GM13977 (cell line): ENCODE measurements at regions not wholly inside any gene's neighbourhood (a gene's known extent, or its start where the extent isn't known, plus 50 kb on each side); places are given as distances from the start of the nearest gene placed in this dataset.

ENCODE experiments used
- DNase-seq: peaks from one replicate; pipeline ENCODE4 v3.0.0; 2012; ENCODE audit warnings: low spot score
- CTCF ChIP-seq: IDR thresholded peaks from 2 replicates; pipeline ENCODE4 v1.5.1; 2012; ENCODE audit warnings: mild to moderate bottlenecking, control low read depth; ENCODE audit not compliant: insufficient read depth; ENCODE audit errors: extremely low read depth, missing control alignments
- in situ Hi-C: fragments of 300-500 bp; cut with MboI; formaldehyde crosslinking; loops from one replicate; pipeline ENCODE4 v1.12.0; 2022; ENCODE audit warnings: low sequenced_read_pairs, low pct_unique_long_range_greater_than_20kb, mixed read lengths, inconsistent platforms; ENCODE audit not compliant: unreplicated experiment

GRCh38 chr5:17944046-17944445 lies 309.8 kb downstream of the TAF11L14 start:
- in situ Hi-C loops, result no loop called here
- DNase-seq, result no peak
- no peak for TF ChIP-seq CTCF

- no peak for TF ChIP-seq CTCF
- in situ Hi-C loops, result no loop called here
- no peak for DNase-seq
Measured at GRCh38 chr5:17947029-17947428, 312.8 kb downstream of the TAF11L14 start.

- in situ Hi-C loops, result no loop called here
- TF ChIP-seq CTCF, result no peak
- no peak for DNase-seq
Measured at GRCh38 chr5:17951392-17952169, 317.3 kb downstream of the TAF11L14 start.

GRCh38 chr5:17952231-17952630 lies 318.0 kb downstream of the TAF11L14 start:
- TF ChIP-seq CTCF, result no peak
- no peak for DNase-seq
- in situ Hi-C loops, result no loop called here

GRCh38 chr5:17964067-17964466 lies 329.8 kb downstream of the TAF11L14 start:
- DNase-seq, result no peak
- TF ChIP-seq CTCF, result no peak
- in situ Hi-C loops, result no loop called here

- in situ Hi-C loops, result no loop called here
- no peak for DNase-seq
- TF ChIP-seq CTCF, result no peak
Measured at GRCh38 chr5:17966640-17967402, 332.6 kb downstream of the TAF11L14 start.
